Inflammatory macrophage treated with lipopolysaccharide for 1 hour (primary cell): ENCODE measurements at regions not wholly inside any gene's neighbourhood (a gene's known extent, or its start where the extent isn't known, plus 50 kb on each side); places are given as distances from the start of the nearest gene placed in this dataset.
A peak's percentile ranks its signal among the peaks of the same experiment; 100 is the strongest.

Experiments
- DNase-seq, 2 donors: peaks; one replicate each; pipeline ENCODE4 v3.0.0-alpha.2; 2020 to 2022

GRCh38 chr5:173785866-173786265 lies 102.3 kb upstream of the CPEB4 start:
- no peak for DNase-seq

- DNase-seq: peak in 1 of 2 donors; percentile 31
Measured at GRCh38 chr5:173786286-173787187, 101.6 kb upstream of the CPEB4 start.

GRCh38 chr5:173789031-173789920 lies 98.9 kb upstream of the CPEB4 start:
- DNase-seq: peak; percentile 84 to 92

- DNase-seq: no peak
Measured at GRCh38 chr5:173790177-173790719, 97.9 kb upstream of the CPEB4 start.

- DNase-seq: no peak
Measured at GRCh38 chr5:173790836-173791546, 97.2 kb upstream of the CPEB4 start.

DNA sequence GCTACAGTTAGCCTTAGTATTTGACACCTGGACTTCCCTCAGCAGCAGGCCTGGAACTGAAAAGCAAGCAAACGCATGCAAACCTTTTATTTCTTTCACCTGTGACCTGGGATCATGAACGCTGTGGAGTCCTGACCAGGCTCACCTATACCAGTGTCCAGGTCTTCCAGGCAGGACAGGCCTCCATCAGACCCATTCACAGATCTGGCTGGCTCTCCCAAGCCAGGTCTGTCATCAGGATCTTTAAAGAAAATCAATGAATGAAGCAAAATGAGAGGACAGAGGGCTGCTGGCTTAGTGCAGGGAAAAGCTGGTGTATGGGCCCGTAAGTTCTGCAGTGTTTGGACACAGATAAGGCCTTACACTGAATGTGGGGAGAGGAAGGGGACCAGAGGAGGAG lies 96.3 kb upstream of the CPEB4 start:
- DNase-seq: no peak

DNA sequence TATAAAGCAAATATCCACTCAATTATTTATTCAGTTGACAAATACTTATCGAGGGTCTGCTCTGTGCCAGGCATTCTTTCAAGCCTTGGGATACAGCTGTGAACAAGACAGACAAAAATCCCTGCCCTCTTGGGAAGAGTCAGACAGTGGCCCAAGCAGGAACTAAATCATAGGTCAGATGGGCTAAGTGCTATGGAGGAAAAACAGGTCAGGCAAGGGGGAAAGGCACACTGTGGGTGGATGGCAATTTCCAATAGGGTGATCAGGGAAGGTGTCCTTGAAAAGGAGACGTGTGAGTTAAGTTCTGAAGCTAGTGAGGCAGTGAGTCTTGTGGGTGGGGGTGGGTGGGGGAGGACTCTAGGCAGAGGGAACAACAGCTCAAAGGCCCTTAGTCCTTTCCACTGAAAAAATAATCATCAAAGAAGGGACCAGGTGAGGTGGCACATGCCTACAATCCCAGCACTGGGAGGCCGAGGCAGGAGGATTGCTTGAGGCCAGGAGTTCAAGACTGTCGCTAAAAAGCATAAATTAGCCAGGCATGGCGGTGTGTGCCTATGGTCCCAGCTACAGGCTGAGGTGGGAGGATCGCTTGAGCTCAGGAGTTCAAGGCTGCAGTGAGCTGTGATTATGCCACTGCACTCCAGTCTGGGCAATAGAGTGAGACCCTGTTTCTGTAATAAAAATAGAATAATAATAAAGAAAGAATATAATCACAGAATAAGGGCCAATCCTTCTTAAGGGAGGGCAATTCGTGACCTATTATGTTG lies 95.2 kb upstream of the CPEB4 start:
- no peak for DNase-seq

DNA sequence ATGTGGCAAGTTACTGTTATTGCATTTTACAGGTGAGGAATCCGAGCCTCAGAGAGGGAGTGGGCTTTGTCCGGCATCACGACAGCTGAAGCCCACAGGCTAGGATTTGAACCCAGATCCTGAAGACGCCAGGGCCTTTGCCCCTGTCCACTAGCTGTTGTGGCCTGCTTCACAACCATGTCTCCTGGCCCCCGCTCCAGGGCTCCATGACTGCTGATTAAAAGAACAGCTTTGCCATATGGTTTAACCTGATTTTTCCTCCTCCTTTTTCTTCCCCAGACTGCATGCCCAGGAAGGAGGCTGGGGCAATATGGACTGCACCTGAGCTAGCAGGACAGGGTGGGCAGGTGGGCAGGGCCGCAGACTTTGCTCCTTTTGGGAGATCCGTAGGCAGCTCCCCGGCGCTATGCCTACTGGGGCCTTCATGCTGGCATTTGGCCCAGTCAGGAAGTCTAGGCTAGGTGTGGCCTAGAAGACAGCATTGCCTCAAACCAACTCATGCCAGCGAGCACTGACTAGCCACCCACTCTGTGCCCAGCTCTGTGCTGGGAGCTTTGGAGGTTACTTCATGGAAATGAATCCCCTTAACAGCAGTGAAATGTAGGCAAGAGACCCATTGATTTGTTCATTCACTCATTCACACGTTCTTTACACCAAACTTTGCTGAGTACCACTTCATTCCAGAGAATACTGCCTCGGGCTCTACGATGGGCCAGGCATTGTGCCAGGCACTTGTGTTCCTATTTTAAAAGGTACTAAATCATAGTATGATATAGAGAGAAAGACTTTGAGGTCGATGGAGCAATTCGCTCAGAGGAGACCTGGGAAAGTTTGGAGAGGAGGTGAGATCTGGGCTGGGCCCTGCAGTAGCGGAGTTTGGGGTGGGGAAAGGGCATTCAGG lies 94.3 kb upstream of the CPEB4 start:
- DNase-seq: no peak

- DNase-seq: no peak
Measured at GRCh38 chr5:173794901-173795416, 93.2 kb upstream of the CPEB4 start.

DNA sequence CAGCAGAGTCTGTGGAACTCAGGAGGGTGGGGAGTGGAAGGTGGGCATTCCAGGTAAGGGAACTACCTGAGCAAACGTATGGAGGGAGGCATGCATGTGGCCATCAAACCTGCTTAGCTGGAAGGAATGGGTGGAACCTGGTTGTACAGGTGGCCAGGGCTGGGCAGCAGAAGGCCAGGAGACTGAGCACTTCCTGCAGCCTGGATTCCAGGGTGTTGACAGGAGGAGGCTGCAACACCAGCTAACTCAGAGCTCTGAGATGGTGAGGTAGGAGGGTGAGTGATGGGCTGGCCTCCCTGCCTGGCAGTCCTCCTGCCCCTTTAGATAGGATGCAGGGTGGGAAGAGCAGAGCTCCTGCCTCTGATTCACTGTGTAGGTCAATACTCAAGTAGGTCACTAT lies 92.5 kb upstream of the CPEB4 start:
- DNase-seq: no peak

DNA sequence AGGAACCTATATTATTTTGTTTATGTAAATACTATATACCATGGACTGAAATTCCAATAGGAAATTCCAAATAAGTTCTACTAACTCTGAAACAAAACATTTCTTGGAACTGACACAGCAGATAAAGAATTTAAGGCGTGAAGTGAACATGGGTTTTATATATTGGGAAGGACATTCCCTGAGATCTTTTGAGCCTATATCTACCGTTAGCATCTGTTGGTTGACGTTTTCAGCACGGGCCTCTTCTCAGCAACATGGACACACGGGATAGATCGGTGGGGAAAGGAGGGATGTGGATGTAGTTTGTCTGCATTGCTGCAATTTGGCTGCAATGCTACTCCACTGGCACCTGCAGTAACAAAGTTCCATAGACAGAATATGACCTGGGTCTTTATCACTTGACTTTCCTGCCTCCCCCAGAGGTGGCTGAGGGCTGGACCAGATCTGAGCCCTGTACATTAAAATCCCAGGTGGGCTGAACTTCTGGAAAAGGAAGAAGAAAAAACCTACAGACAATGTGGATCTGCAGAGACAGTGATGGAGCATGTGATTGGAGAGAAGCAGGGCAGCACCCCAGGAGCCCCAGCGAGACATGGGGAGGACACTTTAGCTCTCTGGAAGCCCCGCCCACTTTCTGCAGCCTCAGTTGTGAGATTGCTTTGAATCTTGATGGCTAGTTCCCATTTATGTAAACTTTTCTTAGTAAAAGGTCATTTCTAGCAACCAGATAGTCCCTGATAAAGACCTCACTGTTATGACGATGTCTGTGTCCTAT lies 91.2 kb upstream of the CPEB4 start:
- no peak for DNase-seq

DNA sequence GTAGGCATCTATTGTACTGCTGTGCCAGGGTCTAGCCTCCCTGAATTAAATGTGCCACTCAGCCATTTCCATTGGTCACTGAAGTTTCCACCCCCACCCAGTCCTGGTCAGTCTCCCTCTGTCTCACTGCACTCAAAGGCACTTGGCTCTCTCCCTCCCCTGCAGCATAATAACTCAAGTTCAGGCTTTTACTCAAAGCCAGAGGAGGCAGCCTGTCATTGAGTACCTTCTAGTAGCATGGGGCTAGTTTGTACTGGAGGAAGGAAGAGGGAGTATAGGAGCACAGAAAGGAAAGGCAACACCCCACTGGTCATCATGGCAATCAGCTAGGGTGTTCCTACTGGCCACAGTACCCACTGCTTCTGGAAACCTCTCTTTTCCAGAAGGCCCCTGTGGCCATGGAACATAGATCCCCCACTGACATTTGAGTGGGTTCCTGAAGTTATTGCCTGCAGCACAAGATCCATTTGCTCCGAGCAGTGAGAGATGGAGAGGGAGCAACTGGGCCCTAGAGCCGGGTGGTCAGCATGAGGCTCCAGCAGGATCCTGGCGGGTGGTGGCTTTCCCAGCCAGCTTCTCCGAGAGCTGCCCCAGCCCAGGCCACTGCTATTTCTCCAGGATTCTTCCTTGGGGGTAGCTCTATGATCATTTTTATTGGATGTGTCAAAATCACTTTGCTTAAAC lies 89.9 kb upstream of the CPEB4 start:
- no peak for DNase-seq

GRCh38 chr5:173800340-173800739 lies 87.8 kb upstream of the CPEB4 start:
- DNase-seq: no peak

- no peak for DNase-seq
Measured at GRCh38 chr5:173801006-173801405, 87.1 kb upstream of the CPEB4 start.

- DNase-seq: peak; percentile 89 to 97
Measured at GRCh38 chr5:173802670-173803165, 85.4 kb upstream of the CPEB4 start.

DNA sequence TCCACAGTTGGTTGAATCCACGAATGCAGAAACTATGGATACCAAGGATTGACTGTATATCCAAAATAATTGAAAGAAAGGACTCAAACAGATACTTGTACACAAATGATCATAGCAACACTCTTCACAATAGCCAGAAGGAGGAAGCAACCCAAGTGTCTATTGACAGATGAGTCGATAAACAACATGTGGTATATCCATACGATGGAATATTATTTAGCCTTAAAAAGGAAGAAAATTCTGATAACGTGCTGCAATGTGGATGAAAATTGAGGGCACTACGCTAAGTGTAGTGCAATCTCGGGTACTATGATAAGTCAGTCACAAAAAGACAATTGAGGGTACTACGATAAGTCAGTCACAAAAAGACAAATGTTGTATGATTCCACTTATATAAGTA lies 83.6 kb upstream of the CPEB4 start:
- DNase-seq: no peak

DNA sequence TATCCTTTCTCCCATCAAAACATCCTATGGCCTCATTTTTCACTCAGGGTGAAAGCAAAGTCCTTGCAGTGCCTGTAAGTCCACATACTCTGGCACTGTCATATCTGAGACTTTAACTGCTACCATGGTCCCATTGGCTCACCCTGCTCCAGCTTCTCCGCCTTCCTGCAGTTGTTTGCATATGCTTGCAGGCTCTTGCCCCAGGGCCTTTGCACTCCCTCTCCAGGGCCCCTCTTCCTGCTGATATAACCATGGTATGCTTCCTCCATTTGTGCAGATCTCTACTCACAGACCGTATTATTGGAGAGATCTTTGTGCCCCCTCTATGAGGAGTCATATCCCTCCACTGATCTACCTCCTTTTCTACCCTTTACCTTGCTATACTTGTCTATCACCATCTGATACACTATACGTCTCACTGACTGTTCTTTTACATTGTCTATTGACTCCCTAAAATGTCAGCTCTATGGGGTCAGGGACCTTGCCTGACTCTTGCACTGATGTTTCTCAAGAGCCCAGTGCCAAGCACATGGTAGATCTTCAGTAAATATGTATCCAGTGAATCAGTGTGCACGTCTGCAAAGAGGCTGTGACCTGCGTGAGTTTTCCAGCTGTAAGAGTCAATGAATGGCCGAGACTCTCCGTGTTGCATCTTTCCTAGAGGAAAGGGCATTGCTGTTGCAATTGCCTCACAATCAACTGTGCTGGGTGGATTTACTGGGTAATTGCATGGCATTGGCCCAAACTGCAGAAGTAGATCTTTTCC lies 81.7 kb upstream of the CPEB4 start:
- peak in 1 of 2 donors; percentile 42 for DNase-seq

DNA sequence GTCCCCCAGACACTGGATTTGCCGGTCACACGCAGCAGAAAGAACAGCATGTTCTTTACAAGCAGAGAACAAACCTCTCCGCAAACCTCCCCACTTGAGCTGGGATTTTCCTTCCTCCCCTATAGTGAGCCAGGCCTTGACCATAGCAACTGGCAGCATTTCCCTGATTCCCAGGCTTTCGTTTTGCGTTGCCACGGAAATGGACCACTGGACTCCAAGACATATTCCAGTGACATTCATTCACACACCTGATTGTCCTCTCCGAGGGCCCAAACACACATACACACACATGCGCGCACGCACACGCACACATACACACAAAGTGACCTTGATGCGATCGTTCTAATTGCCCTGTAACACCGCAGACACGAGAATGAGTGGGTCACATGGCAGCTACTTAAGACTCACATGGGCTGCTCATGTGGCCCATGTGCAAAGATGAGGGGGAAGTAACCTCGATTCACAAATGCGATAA lies 80.9 kb upstream of the CPEB4 start:
- no peak for DNase-seq
